Type B pancreatic cell (in vitro differentiated cells): ENCODE measurements at regions not wholly inside any gene's neighbourhood (a gene's known extent, or its start where the extent isn't known, plus 50 kb on each side); places are given as distances from the start of the nearest gene placed in this dataset.

Experiments used
- DNase-seq: peaks from one replicate; pipeline ENCODE4 v3.0.0; 2021; ENCODE audit warnings: mixed read lengths; ENCODE audit not compliant: unreplicated experiment; ENCODE audit errors: extremely low spot score
- H3K27ac Mint-ChIP-seq: 2 replicates; pipeline ENCODE4 v1.8.0; 2021; ENCODE audit warnings: mild to moderate bottlenecking, mixed read lengths
- H3K27me3 Mint-ChIP-seq: 2 replicates; pipeline ENCODE4 v1.8.0; 2021; ENCODE audit warnings: mixed read lengths
- H3K36me3 Mint-ChIP-seq: 2 replicates; pipeline ENCODE4 v1.8.0; 2021; ENCODE audit warnings: mixed read lengths
- H3K4me1 Mint-ChIP-seq: one replicate; pipeline ENCODE4 v1.8.0; 2021; ENCODE audit warnings: mixed read lengths; ENCODE audit not compliant: unreplicated experiment
- H3K4me3 Mint-ChIP-seq: 2 replicates; pipeline ENCODE4 v1.8.0; 2021; ENCODE audit warnings: mild to moderate bottlenecking, mixed read lengths
- H3K9me3 Mint-ChIP-seq: 2 replicates; pipeline ENCODE4 v1.8.0; 2021; ENCODE audit warnings: mixed read lengths
- CTCF ChIP-seq: fragments of 200-600 bp; sonication (generic); conservative IDR thresholded peaks from 2 replicates; pipeline ENCODE4 v1.5.0; 2021; ENCODE audit warnings: antibody characterized with exemption, mild to moderate bottlenecking

DNA sequence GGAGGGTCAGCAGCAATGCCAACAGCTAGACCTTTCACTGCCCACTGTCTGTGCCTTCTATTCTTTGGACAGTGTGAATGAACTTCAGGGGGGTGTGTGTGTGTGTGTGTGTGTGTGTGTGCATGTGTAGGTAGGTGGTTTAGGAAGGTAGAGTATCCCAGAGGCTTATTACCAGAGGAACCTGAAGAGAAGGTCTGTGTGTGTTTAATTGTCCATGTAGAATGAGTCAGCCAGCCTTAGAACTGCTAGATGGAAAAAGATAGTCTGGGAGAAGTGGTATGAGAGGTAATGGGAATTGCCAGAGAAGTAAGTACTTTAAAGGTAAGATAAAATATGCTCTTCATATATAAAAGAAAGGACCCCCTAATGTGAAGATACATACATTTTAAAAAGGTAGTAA is 522.2 kb downstream of the PIK3C3 start:
- Mint-ChIP-seq H3K27me3 (no peaks in the 10 kb centered on the region), H3K27ac (no peak overlapping the region), H3K4me1 (peaks cover 6% of the 10 kb centered on the region), H3K9me3 (no peaks in the 10 kb centered on the region), H3K36me3 (no peaks in the 10 kb centered on the region), H3K4me3 (no peak overlapping the region)
- no peak for TF ChIP-seq CTCF
- no peak for DNase-seq

DNA sequence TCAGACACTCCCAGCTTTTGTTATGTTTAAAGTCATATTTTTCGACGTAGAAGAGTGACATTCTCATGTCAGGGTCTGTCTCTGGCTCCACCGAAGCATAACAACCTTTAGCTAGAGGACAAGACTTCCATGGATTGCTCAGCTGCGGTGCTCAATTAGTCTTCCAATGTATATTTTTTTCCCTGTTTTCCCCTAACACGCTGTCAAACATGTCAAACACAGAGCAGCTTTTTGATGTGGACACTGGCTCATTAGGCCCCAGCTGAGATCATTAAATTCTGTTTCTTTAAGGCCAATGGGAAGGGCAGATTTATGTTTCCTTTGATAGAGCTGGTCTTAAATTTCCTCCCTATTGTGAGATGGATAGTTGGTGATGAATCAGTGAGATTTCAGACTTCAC is 525.4 kb downstream of the PIK3C3 start:
- Mint-ChIP-seq H3K9me3 (peaks cover 4% of the 10 kb centered on the region), H3K4me1 (peaks cover 4% of the 10 kb centered on the region), H3K27ac (no peak overlapping the region), H3K27me3 (no peaks in the 10 kb centered on the region), H3K36me3 (peaks cover 3% of the 10 kb centered on the region), H3K4me3 (no peak overlapping the region)
- no peak for DNase-seq
- no peak for TF ChIP-seq CTCF

GRCh38 chr18:42484648-42485047 is 529.6 kb downstream of the PIK3C3 start:
- TF ChIP-seq CTCF: no peak
- DNase-seq: no peak
- H3K4me1 Mint-ChIP-seq: peaks cover 4% of the 10 kb centered on the region

GRCh38 chr18:42486271-42486670 is 531.2 kb downstream of the PIK3C3 start:
- no peaks in the 10 kb centered on the region for H3K4me1 Mint-ChIP-seq
- TF ChIP-seq CTCF: no peak
- H3K27me3 Mint-ChIP-seq: no peaks in the 10 kb centered on the region
- DNase-seq: no peak
- H3K9me3 Mint-ChIP-seq: peaks cover 9% of the 10 kb centered on the region
- no peak overlapping the region for H3K4me3 Mint-ChIP-seq
- H3K27ac Mint-ChIP-seq: no peak overlapping the region
- peaks cover 8% of the 10 kb centered on the region for H3K36me3 Mint-ChIP-seq

More at GRCh38 chr18:42484648-42485047, 529.6 kb downstream of the PIK3C3 start:
- Mint-ChIP-seq H3K4me3 (no peak overlapping the region), H3K9me3 (peaks cover 9% of the 10 kb centered on the region), H3K36me3 (peaks cover 8% of the 10 kb centered on the region), H3K27me3 (no peaks in the 10 kb centered on the region), H3K27ac (no peak overlapping the region)

DNA sequence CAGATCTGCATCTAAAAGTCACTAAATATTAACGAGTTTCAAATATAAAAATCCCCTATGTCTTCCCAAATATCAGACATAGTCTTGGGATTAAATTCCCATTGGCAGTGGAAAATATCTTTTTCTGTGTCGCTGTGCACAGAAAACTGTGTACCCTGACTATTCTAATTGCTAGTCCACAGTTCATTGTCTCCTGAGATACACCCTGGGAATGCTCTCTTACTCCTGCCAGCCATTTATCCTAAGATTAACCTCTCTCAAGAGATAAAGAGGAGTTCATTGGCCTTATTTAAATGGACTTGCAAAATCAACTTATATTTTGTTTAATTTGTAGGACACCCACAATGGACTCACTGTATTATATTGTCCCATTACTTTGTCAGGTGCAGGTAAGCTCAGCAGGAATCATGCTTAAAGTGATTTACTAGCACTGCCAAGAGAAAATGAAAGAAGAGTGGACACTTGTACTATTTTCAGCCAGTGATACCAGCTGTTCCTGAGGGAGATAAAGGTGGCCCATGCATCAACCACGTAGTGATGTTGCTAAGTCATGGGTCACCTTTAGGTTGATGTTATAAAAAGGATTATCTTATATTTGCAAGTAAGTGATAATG is 553.8 kb downstream of the PIK3C3 start:
- no peaks in the 10 kb centered on the region for H3K36me3 Mint-ChIP-seq
- H3K9me3 Mint-ChIP-seq: no peaks in the 10 kb centered on the region
- H3K4me3 Mint-ChIP-seq: no peak overlapping the region
- no peak for DNase-seq
- TF ChIP-seq CTCF: no peak
- no peak overlapping the region for H3K27ac Mint-ChIP-seq
- H3K4me1 Mint-ChIP-seq: no peaks in the 10 kb centered on the region
- H3K27me3 Mint-ChIP-seq: no peaks in the 10 kb centered on the region
